ENCODE measurements at regions not wholly inside any gene's neighbourhood (a gene's known extent, or its start where the extent isn't known, plus 50 kb on each side); places are given as distances from the start of the nearest gene placed in this dataset.
A peak's percentile ranks its signal among the peaks of the same experiment; 100 is the strongest.

DNA sequence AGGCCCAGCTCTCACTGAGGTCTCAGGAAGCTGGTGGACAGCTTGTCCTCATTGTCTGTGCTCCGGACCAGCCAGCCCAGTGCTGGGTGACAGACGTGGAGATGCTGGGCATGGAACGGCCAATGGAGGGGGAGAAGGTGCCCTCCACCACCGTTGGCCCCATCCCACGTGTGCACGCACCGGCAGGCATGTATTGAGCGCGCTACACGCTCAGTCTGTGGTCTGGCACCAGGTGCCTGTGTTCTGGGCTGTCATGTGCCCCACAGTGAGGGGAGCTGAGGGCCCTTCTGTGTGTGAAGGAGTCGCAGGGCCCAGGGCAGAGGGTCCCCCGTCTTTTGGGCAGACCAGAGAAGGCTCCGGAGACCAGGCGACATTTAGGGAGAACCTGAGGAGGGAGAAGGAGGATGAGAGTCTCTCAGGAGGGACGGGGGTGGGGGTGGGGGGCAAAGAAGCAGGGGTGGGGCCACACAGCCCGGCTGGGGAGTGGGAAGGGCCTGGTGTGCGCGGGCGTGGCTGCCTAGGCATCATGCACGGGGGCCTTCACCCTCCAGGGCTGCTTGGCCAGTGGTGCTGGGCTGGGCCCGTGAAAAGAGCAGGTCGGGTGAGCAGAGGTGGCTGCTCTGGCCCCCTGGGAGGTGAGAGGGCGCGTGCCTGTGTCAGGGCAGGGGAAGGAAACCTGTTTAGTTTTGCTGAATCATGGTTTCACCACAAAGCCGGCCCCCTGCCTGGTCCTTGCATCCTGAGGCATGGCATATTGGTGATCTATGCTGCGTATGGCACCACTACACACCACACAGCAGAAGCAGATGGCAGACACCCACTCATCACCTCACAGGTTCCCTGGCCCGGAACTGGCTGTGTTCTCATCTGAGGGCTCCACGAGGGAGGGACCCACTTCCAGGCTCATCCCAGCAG lies 86.7 kb upstream of the TTC34 start:
- Histone ChIP-seq H3K27ac (ENCODE audit: low read length) (no peak overlapping the region), H3K4me3 (ENCODE audit: low read length) (no peak overlapping the region), H3K36me3 (ENCODE audit: control insufficient read depth, insufficient read depth, low read length) (no peaks in the 10 kb centered on the region), H3K9me3 (replicated peaks; ENCODE audit: control insufficient read depth, low read depth, low read length) (no peaks in the 10 kb centered on the region), H3K27me3 (ENCODE audit: control insufficient read depth, insufficient read depth, low read length) (peaks cover 29% of the 10 kb centered on the region), H3K4me1 (ENCODE audit: control insufficient read depth, insufficient read depth, low read length) (no peaks in the 10 kb centered on the region)
- DNase-seq, result no peak
- WGBS (ENCODE audit: insufficient coverage), result 78% methylated on average over 21 of the region's 28 CpGs

DNA sequence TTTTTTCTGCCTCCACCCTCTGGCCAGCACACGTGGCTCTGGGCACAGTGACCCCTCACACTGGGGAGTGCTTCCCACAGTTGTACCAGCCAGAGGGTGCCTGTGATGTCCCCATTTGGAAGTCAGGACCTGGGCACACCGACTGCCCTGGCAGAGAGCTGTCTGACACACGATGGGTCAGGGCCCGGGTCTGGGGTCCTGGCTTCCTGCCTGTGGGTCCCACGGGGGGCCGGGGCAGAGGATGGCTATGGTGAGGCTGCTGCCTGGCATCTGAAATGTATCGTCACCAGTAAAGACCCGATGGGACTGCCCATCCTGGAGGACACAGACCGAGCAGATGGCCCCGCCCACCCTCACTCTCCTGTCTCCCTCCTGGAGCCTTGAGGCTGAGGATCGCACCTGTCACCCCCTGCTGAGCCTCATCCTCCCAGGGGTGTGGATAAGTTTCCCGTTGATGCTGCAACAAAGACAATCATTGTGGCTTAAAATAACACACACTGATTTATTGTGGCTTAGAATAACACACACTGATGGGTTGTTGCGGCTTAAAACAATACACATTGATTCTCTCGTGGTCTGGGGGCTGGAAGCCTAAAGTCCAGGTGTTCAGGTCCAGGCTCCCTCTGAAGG lies 88.8 kb upstream of the TTC34 start:
- Histone ChIP-seq H3K27ac (ENCODE audit: low read length) (no peak overlapping the region), H3K9me3 (replicated peaks; ENCODE audit: control insufficient read depth, low read depth, low read length) (no peaks in the 10 kb centered on the region), H3K27me3 (ENCODE audit: control insufficient read depth, insufficient read depth, low read length) (peaks cover 21% of the 10 kb centered on the region), H3K36me3 (ENCODE audit: control insufficient read depth, insufficient read depth, low read length) (no peaks in the 10 kb centered on the region), H3K4me3 (ENCODE audit: low read length) (no peak overlapping the region), H3K4me1 (ENCODE audit: control insufficient read depth, insufficient read depth, low read length) (no peaks in the 10 kb centered on the region)
- WGBS (ENCODE audit: insufficient coverage), result 63% methylated on average over 11 of the region's 14 CpGs
- no peak for DNase-seq

DNA sequence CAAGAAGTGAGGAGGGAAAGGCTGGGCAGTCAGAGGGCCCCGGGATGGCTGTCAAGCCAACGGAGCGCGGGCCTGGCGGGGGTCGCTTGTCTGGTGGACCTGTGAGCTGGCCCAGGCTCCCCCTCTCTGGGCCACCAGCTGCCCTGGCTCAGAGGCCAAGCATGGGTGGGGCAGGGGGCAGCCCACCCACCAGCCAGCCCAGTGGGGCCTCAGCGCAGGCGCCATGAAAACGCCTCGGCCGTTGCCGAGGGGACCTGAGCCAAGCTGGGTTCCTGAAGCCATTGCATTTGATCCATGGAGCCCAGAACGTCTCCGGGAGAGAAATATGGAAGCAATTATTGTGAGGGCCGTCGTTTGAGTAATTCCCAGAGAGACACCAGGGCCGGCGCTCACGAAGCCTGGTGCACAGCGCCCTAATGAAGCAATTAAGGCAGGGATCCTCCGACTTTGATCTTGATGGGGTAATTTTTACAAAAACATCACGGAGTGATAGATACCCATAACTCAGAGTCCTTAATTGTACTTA lies 90.5 kb upstream of the TTC34 start:
- no peak overlapping the region for H3K4me3 ChIP-seq (ENCODE audit: low read length)
- H3K4me1 ChIP-seq (ENCODE audit: control insufficient read depth, insufficient read depth, low read length), result no peaks in the 10 kb centered on the region
- H3K36me3 ChIP-seq (ENCODE audit: control insufficient read depth, insufficient read depth, low read length), result no peaks in the 10 kb centered on the region
- peaks cover 19% of the 10 kb centered on the region for H3K27me3 ChIP-seq (ENCODE audit: control insufficient read depth, insufficient read depth, low read length)
- WGBS (ENCODE audit: insufficient coverage), result 24% methylated on average over 20 of the region's 22 CpGs
- peak; percentile 45 for DNase-seq
- no peak overlapping the region for H3K27ac ChIP-seq (ENCODE audit: low read length)
- H3K9me3 ChIP-seq (replicated peaks; ENCODE audit: control insufficient read depth, low read depth, low read length), result no peaks in the 10 kb centered on the region

DNA sequence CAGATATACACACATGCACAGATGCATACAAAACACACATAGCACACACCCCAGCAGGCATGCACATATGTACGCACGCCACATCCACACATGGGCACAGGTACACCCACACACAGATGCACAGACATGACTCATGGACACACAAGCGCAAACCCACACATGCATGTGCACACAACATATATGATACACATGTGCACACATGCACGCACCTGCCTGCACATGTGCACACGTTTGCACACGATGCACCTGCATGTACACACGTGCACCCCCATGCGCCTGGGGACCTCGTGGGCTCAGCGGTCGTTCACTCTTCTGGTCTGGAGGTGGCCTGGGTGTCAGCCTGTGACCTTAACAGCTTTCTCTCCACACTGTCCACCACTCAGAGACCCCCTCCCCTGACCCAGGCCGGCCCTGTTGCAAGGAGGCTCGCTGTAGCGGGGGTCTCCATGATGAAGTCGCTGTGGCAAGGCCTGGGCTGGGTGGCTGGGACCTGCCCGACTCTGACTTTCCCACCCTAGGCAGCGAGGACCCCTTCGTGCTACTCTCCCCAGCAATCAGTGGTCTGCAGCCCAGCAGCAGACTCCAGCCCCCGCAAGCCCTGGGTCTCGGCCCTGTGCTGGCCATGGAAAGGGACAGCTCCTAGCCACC lies 92.1 kb upstream of the TTC34 start:
- WGBS (ENCODE audit: insufficient coverage), result 86% methylated on average over 20 of the region's 20 CpGs
- Histone ChIP-seq H3K36me3 (ENCODE audit: control insufficient read depth, insufficient read depth, low read length) (no peaks in the 10 kb centered on the region), H3K4me1 (ENCODE audit: control insufficient read depth, insufficient read depth, low read length) (no peaks in the 10 kb centered on the region), H3K9me3 (replicated peaks; ENCODE audit: control insufficient read depth, low read depth, low read length) (no peaks in the 10 kb centered on the region), H3K27ac (ENCODE audit: low read length) (no peak overlapping the region), H3K4me3 (ENCODE audit: low read length) (no peak overlapping the region), H3K27me3 (ENCODE audit: control insufficient read depth, insufficient read depth, low read length) (peaks cover 21% of the 10 kb centered on the region)
- no peak for DNase-seq

DNA sequence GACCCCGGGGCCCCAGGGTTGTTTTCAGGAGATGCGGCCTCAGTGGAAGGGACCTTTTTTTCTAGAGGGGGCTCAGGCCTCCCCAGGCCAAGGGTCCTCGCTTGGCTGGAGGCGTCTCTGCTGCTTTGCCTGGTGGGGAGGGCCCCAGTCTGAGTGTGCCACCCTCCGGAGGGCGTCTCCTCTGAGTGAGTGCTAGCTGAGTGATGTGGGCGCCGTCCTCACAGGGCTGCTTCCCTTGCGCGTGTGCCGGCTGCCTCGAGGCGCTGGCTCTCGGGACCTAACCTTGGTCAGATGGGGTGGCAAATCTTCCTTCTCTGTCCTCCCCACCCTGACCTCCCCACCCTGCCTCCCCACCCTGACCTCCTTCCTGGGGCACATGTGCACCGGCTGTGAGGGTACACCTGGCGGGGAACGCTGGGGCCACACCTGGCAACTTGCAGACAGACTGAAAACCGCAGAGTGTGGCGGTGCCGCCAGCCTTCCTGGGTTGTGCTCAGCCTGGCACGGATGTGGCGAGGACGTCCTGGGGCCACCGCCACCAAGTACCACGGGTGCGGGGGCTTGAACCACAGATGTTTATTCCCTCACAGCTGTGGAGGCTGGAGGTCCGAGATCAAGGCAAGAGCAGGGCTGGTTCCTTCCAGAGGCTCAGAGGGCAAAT lies 93.0 kb upstream of the TTC34 start:
- peaks cover 21% of the 10 kb centered on the region for H3K27me3 ChIP-seq (ENCODE audit: control insufficient read depth, insufficient read depth, low read length)
- H3K4me1 ChIP-seq (ENCODE audit: control insufficient read depth, insufficient read depth, low read length), result no peaks in the 10 kb centered on the region
- no peak overlapping the region for H3K4me3 ChIP-seq (ENCODE audit: low read length)
- no peak overlapping the region for H3K27ac ChIP-seq (ENCODE audit: low read length)
- no peaks in the 10 kb centered on the region for H3K9me3 ChIP-seq (replicated peaks; ENCODE audit: control insufficient read depth, low read depth, low read length)
- 91% methylated on average over 21 of the region's 27 CpGs for WGBS (ENCODE audit: insufficient coverage)
- no peak for DNase-seq
- H3K36me3 ChIP-seq (ENCODE audit: control insufficient read depth, insufficient read depth, low read length), result no peaks in the 10 kb centered on the region

DNA sequence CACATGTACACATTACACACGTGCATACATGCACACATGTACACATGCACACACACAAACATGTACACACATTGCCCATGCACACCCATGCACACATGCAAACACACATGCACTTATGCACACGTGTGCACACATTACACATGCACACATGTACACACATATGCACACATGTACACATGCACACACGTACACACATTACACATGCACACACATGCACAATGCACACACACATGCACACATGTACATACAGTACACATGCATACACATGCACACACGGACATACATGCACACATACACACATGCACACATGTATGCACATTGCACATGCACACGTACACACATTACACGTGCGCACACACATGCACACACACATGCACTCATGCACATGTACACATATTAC lies 95.3 kb upstream of the TTC34 start:
- no peaks in the 10 kb centered on the region for H3K9me3 ChIP-seq (replicated peaks; ENCODE audit: control insufficient read depth, low read depth, low read length)
- H3K4me1 ChIP-seq (ENCODE audit: control insufficient read depth, insufficient read depth, low read length), result no peaks in the 10 kb centered on the region
- no peak overlapping the region for H3K4me3 ChIP-seq (ENCODE audit: low read length)
- H3K27me3 ChIP-seq (ENCODE audit: control insufficient read depth, insufficient read depth, low read length), result peaks cover 11% of the 10 kb centered on the region
- H3K27ac ChIP-seq (ENCODE audit: low read length), result no peak overlapping the region
- 92% methylated on average over 7 of the region's 7 CpGs for WGBS (ENCODE audit: insufficient coverage)
- no peaks in the 10 kb centered on the region for H3K36me3 ChIP-seq (ENCODE audit: control insufficient read depth, insufficient read depth, low read length)
- no peak for DNase-seq

DNA sequence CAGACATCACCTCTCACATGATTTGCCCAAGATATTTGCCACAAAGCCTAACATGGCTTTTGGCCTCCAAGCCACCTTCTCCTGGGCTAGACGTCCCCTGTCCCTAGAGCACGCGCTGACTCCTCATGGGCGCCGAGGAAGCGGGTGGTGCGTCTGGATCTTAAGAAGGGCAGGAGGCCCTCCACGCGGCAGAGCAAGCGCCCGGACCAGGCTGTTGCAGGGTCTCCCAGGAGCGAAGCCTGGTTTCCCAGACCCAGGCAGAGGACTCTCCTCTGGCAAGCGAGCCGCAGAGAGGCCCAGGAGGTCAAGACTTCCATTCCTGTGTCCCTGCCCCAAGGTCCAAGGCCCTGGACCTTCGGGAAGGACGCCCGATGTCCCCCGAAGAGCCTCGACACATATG lies 101.7 kb upstream of the TTC34 start:
- H3K4me1 ChIP-seq (ENCODE audit: control insufficient read depth, insufficient read depth, low read length), result peaks cover 12% of the 10 kb centered on the region
- H3K36me3 ChIP-seq (ENCODE audit: control insufficient read depth, insufficient read depth, low read length), result no peaks in the 10 kb centered on the region
- no peak for DNase-seq
- 91% methylated on average over 19 of the region's 19 CpGs for WGBS (ENCODE audit: insufficient coverage)
- peaks cover 29% of the 10 kb centered on the region for H3K27me3 ChIP-seq (ENCODE audit: control insufficient read depth, insufficient read depth, low read length)
- H3K9me3 ChIP-seq (replicated peaks; ENCODE audit: control insufficient read depth, low read depth, low read length), result no peaks in the 10 kb centered on the region
- H3K4me3 ChIP-seq (ENCODE audit: low read length), result no peak overlapping the region
- no peak overlapping the region for H3K27ac ChIP-seq (ENCODE audit: low read length)

DNA sequence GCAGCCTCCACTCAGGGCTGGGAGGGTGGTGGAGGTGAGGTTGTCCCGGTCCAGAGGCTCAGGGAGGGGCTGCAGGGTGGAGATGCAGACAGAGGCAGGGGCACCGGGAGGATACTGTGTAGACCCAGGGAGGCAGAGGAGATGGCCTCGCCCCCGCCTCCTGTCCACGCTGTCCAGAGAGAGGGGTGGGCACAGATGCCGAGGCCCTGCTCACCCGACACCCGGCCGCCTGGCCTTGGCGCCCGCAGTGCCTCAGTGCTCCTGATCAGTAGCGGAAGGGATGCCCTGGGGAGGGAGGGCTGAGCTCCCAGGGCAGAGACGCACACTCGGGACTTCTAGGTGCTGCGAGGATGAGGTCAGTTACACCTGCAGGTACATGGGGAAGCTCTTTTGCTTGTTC lies 102.7 kb upstream of the TTC34 start:
- Histone ChIP-seq H3K36me3 (ENCODE audit: control insufficient read depth, insufficient read depth, low read length) (no peaks in the 10 kb centered on the region), H3K27me3 (ENCODE audit: control insufficient read depth, insufficient read depth, low read length) (peaks cover 29% of the 10 kb centered on the region)
- WGBS (ENCODE audit: insufficient coverage), result 83% methylated on average over 15 of the region's 15 CpGs

DNA sequence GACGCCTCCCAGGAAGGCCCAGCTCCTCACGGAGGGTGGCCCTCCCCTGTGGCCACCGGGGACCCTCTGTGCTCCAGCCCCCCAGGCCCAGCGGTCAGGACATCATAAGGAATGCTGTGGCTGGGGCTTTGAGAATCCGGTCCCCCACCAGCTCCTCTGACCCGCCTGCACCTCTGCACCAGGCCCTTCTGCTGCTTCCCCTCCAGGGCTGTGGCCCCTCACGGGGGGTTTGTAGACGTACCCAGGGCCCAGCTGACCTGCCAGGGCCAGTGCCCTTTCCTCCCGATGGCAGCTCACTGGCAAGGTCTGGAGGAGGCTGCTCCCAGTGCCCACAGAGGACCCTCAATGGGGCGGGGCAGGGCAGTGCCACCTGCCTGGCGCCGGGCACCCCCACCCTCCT lies 103.9 kb upstream of the TTC34 start:
- DNase-seq, result no peak
- Histone ChIP-seq H3K9me3 (replicated peaks; ENCODE audit: control insufficient read depth, low read depth, low read length) (no peaks in the 10 kb centered on the region), H3K27ac (ENCODE audit: low read length) (no peak overlapping the region), H3K36me3 (ENCODE audit: control insufficient read depth, insufficient read depth, low read length) (no peaks in the 10 kb centered on the region), H3K4me3 (ENCODE audit: low read length) (no peak overlapping the region), H3K27me3 (ENCODE audit: control insufficient read depth, insufficient read depth, low read length) (peaks cover 30% of the 10 kb centered on the region), H3K4me1 (ENCODE audit: control insufficient read depth, insufficient read depth, low read length) (peaks cover 12% of the 10 kb centered on the region)
- 77% methylated on average over 7 of the region's 12 CpGs for WGBS (ENCODE audit: insufficient coverage)

More for the DNA sequence above, 102.7 kb upstream of the TTC34 start:
- Histone ChIP-seq H3K27ac (ENCODE audit: low read length) (no peak overlapping the region), H3K4me1 (ENCODE audit: control insufficient read depth, insufficient read depth, low read length) (peaks cover 12% of the 10 kb centered on the region), H3K9me3 (replicated peaks; ENCODE audit: control insufficient read depth, low read depth, low read length) (no peaks in the 10 kb centered on the region), H3K4me3 (ENCODE audit: low read length) (no peak overlapping the region)
- no peak for DNase-seq

DNA sequence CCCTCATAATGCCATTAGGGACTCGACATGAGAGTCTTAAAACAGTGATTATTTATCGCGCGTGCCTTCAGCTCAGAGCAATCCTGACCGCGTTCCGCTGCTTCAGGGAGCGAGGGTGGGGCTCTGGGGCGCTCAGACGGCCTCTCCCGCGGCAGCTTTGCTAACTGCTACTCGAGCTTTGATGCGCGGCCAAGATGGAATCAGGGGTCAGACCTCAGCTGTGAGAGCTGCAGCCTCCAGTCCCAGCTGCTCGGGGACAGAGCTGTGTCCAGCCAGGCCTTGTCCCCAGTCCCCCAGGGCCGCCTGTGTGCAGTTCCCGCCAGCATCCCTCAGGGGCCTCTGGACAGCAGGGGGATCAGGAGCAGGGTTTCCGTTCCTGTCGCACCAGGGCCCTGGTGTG lies 104.6 kb upstream of the TTC34 start:
- H3K9me3 ChIP-seq (replicated peaks; ENCODE audit: control insufficient read depth, low read depth, low read length), result no peaks in the 10 kb centered on the region
- no peaks in the 10 kb centered on the region for H3K36me3 ChIP-seq (ENCODE audit: control insufficient read depth, insufficient read depth, low read length)
- H3K27me3 ChIP-seq (ENCODE audit: control insufficient read depth, insufficient read depth, low read length), result peaks cover 30% of the 10 kb centered on the region
- no peak overlapping the region for H3K4me3 ChIP-seq (ENCODE audit: low read length)
- peaks cover 14% of the 10 kb centered on the region for H3K4me1 ChIP-seq (ENCODE audit: control insufficient read depth, insufficient read depth, low read length)
- H3K27ac ChIP-seq (ENCODE audit: low read length), result no peak overlapping the region
- WGBS (ENCODE audit: insufficient coverage), result 11% methylated on average over 20 of the region's 20 CpGs
- DNase-seq, result peak; percentile 68
